ENCODE measurements at regions not wholly inside any gene's neighbourhood (a gene's known extent, or its start where the extent isn't known, plus 50 kb on each side); places are given as distances from the start of the nearest gene placed in this dataset.
A peak's percentile ranks its signal among the peaks of the same experiment; 100 is the strongest.

GRCh38 chr2:120481446-120482194 lies 135.7 kb downstream of the INHBB start (continued):
- TF ChIP-seq CEBPZ (IDR thresholded peaks at IDR 0.05; ENCODE audit: low read length) (no peak), KLF13 (CRISPR knock-in tag; IDR thresholded peaks at IDR 0.05) (no peak), ZBTB49 (CRISPR knock-in tag; IDR thresholded peaks at IDR 0.05; ENCODE audit: borderline replicate concordance) (no peak), NR2F1 (CRISPR knock-in tag; IDR thresholded peaks at IDR 0.05) (peak in 1 of 2 experiments; percentile 50; a peak in 2 of 4 replicates), STAT5B (CRISPR knock-in tag; IDR thresholded peaks at IDR 0.05) (0 out of 2 replicates have a peak, but pooled peaks have one; percentile 6), ZFAT (CRISPR knock-in tag; conservative IDR thresholded peaks at IDR 0.05) (no peak), MIER3 (CRISPR knock-in tag; IDR thresholded peaks at IDR 0.05; ENCODE audit: borderline replicate concordance) (peak; percentile 60; the same call in 1 of the 2 replicates), ZNF224 (CRISPR knock-in tag; IDR thresholded peaks at IDR 0.05) (no peak), NFIB (CRISPR knock-in tag; IDR thresholded peaks at IDR 0.05; ENCODE audit: borderline replicate concordance) (no peak), TOPORS (CRISPR knock-in tag; IDR thresholded peaks at IDR 0.05) (0 out of 2 replicates have a peak, but pooled peaks have one; percentile 45), ZNF879 (CRISPR knock-in tag; IDR thresholded peaks at IDR 0.05) (no peak), ARID2 (CRISPR knock-in tag; IDR thresholded peaks at IDR 0.05; ENCODE audit: borderline replicate concordance) (peak; percentile 28; the same call in 1 of the 2 replicates), KMT2A (CRISPR knock-in tag; IDR thresholded peaks at IDR 0.05) (no peak), RAD51 (IDR thresholded peaks at IDR 0.05; ENCODE audit: borderline replicate concordance) (no peak), GPN1 (CRISPR knock-in tag; IDR thresholded peaks at IDR 0.05; ENCODE audit: borderline replicate concordance) (no peak), ZNF350 (CRISPR knock-in tag; IDR thresholded peaks at IDR 0.05; ENCODE audit: borderline replicate concordance, low read depth) (peak; percentile 27; the same call in 1 of the 2 replicates), ZNF580 (CRISPR knock-in tag; IDR thresholded peaks at IDR 0.05; ENCODE audit: borderline replicate concordance, low read depth) (no peak), MXI1 (IDR thresholded peaks at IDR 0.05; ENCODE audit: borderline replicate concordance, low read depth, low read length) (no peak), ZNF788 (CRISPR knock-in tag; IDR thresholded peaks at IDR 0.05; ENCODE audit: borderline replicate concordance) (no peak), ZNF710 (CRISPR knock-in tag; IDR thresholded peaks at IDR 0.05; ENCODE audit: borderline replicate concordance) (no peak), TBP (CRISPR knock-in tag; IDR thresholded peaks at IDR 0.05) (no peak)
